Endothelial cell of umbilical vein (primary cell): ENCODE measurements at regions not wholly inside any gene's neighbourhood (a gene's known extent, or its start where the extent isn't known, plus 50 kb on each side); places are given as distances from the start of the nearest gene placed in this dataset.

Source experiments
- BruUV-seq: library from RNA; stranded (reverse); fragments of 400-500 nt; replicated peaks from 2 replicates; lab custom pipeline; 2021; lab: Mats Ljungman, UMichigan
- CTCF ChIA-PET: fragments of 300-600, 350-600 bp; sonication (Branson Sonifier 250); formaldehyde crosslinking; loops from one replicate; lab custom pipeline; 2021; ENCODE audit warnings: antibody characterized with exemption, inconsistent platforms; lab: Charles Lee
- POLR2A ChIA-PET: fragments of 300-600, 350-600 bp; sonication (Branson Sonifier 250); formaldehyde crosslinking; loops from one replicate; lab custom pipeline; 2021; ENCODE audit warnings: antibody characterized with exemption, inconsistent platforms; lab: Charles Lee
- DNase-seq: peaks from one replicate; pipeline ENCODE4 v3.0.0-alpha.2; 2011; ENCODE audit warnings: low read depth, low spot score
- FAIRE-seq: peaks from 2 replicates; lab custom pipeline; 2011; peaks lifted over from hg19 to GRCh38; lab: Jason Lieb, UNC
- H2AFZ ChIP-seq: 2 replicates; pipeline ENCODE4 v1.6.0; 2012; ENCODE audit warnings: low read depth, low read length, control low read depth, inconsistent platforms
- H3K27ac ChIP-seq: 2 replicates; pipeline ENCODE4 v1.5.1; 2011; ENCODE audit warnings: low read depth, mild to moderate bottlenecking, control low read depth, low read length, moderate library complexity; ENCODE audit not compliant: insufficient read depth
- H3K27me3 ChIP-seq, 2 experiments: 2 replicates each; pipeline versions ENCODE4 v1.6.0 to v1.6.1; 2011; ENCODE audit warnings: low read length in 2 of 2, mixed read lengths in 1 of 2; ENCODE audit not compliant: control insufficient read depth in 2 of 2, insufficient read depth in 2 of 2
- H3K36me3 ChIP-seq, 2 experiments: 2 replicates in 1 of 2; 3 replicates in 1 of 2; pipeline ENCODE4 v1.5.1; 2011; ENCODE audit warnings: low read length in 2 of 2, mild to moderate bottlenecking in 1 of 2, moderate library complexity in 1 of 2; ENCODE audit not compliant: control insufficient read depth in 2 of 2, insufficient read depth in 2 of 2; ENCODE audit errors: extremely low read depth in 1 of 2
- H3K4me1 ChIP-seq: 3 replicates; pipeline ENCODE4 v1.5.1; 2011; ENCODE audit warnings: mild to moderate bottlenecking, low read length; ENCODE audit not compliant: control insufficient read depth, insufficient read depth; ENCODE audit errors: extremely low read depth
- H3K4me2 ChIP-seq: 2 replicates; pipeline ENCODE4 v1.6.1; 2011; ENCODE audit warnings: low read length, control low read depth, mixed read lengths; ENCODE audit not compliant: insufficient read depth
- H3K4me3 ChIP-seq, 3 experiments: fragments of 200-600 bp in 1 of 3; sonication (generic), shearing (Covaris generic) in 1 of 3; replicated peaks in 1 of 3; 2 replicates each; pipeline ENCODE4 v1.5.1; 2011 to 2016; ENCODE audit warnings: control low read depth in 3 of 3, low read length in 3 of 3, mild to moderate bottlenecking in 2 of 3, inconsistent platforms in 1 of 3, low read depth in 1 of 3, moderate library complexity in 1 of 3; ENCODE audit not compliant: insufficient read depth in 1 of 3
- H3K79me2 ChIP-seq: 2 replicates; pipeline ENCODE4 v1.6.0; 2012; ENCODE audit warnings: low read length, inconsistent platforms; ENCODE audit not compliant: control insufficient read depth, insufficient read depth
- H3K9ac ChIP-seq: replicated peaks from 2 replicates; pipeline ENCODE3; 2011; ENCODE audit warnings: low read length, control low read depth; ENCODE audit not compliant: insufficient read depth; ENCODE audit errors: extremely low read depth
- H3K9me1 ChIP-seq: replicated peaks from 3 replicates; pipeline ENCODE4 v1.6.0; 2011; ENCODE audit warnings: mild to moderate bottlenecking, low read length; ENCODE audit not compliant: control insufficient read depth, insufficient read depth; ENCODE audit errors: extremely low read depth
- H3K9me3 ChIP-seq: replicated peaks from 2 replicates; pipeline ENCODE4 v1.5.1; 2012; ENCODE audit warnings: low read length, inconsistent platforms; ENCODE audit not compliant: control insufficient read depth, insufficient read depth
- H4K20me1 ChIP-seq: replicated peaks from 2 replicates; pipeline ENCODE3; 2011; ENCODE audit warnings: mild to moderate bottlenecking, low read length; ENCODE audit not compliant: control insufficient read depth, insufficient read depth; ENCODE audit errors: extremely low read depth
- EZH2 ChIP-seq: IDR thresholded peaks from 2 replicates; pipeline ENCODE4 v1.6.1; 2012; ENCODE audit warnings: borderline replicate concordance, low read depth, mild to moderate bottlenecking, moderate library complexity, low read length, inconsistent platforms; ENCODE audit not compliant: severe bottlenecking
- FOS ChIP-seq: IDR thresholded peaks from 2 replicates; pipeline ENCODE4 v1.6.1; 2011; ENCODE audit warnings: mild to moderate bottlenecking, low read length, moderate library complexity, borderline replicate concordance; ENCODE audit not compliant: insufficient read depth
- GATA2 ChIP-seq: IDR thresholded peaks from 2 replicates; pipeline ENCODE4 v1.7.0; 2011; ENCODE audit warnings: low read depth, mild to moderate bottlenecking, moderate library complexity, mixed read lengths, low read length; ENCODE audit not compliant: insufficient read length, insufficient read depth
- JUN ChIP-seq: IDR thresholded peaks from 2 replicates; pipeline ENCODE4 v1.6.1; 2011; ENCODE audit warnings: borderline replicate concordance, low read depth; ENCODE audit not compliant: insufficient read length, insufficient read depth
- MYC ChIP-seq: IDR thresholded peaks from one replicate; pipeline ENCODE4 v1.6.1; 2011; ENCODE audit warnings: mild to moderate bottlenecking, low read depth, low read length
- POLR2A ChIP-seq: IDR thresholded peaks from 2 replicates; pipeline ENCODE4 v1.6.1; 2012; ENCODE audit warnings: low read depth, mild to moderate bottlenecking, control low read depth, low read length
- POLR2AphosphoS5 ChIP-seq: IDR thresholded peaks from 2 replicates; pipeline ENCODE4 v1.6.1; 2012; ENCODE audit warnings: low read depth, mild to moderate bottlenecking, control low read depth, low read length, moderate library complexity; ENCODE audit not compliant: insufficient read depth
- dilution Hi-C: fragments of 300-500 bp; cut with MboI; formaldehyde crosslinking; loops from one replicate; pipeline ENCODE4 v1.15.0; 2019; ENCODE audit warnings: low sequenced_read_pairs; ENCODE audit not compliant: extremely low pct_ligation_motif_present
- intact Hi-C: fragments of 100-400 bp; cut with micrococcal nuclease; formaldehyde crosslinking; loops from one replicate; pipeline ENCODE4 v1.10.0; 2022
- TF ChIP-seq, protein P1 (sequence below): IDR thresholded peaks from 2 replicates; pipeline ENCODE4 v1.6.1; 2011; ENCODE audit not compliant: insufficient read depth, insufficient read length
- TF ChIP-seq, protein P2 (sequence below), 2 donors: IDR thresholded peaks; 1 replicate in 1 of 2; 2 replicates in 1 of 2; pipeline ENCODE4 v1.5.1; 2011; ENCODE audit warnings: low read length in 2 of 2, mild to moderate bottlenecking in 2 of 2, moderate library complexity in 2 of 2, control low read depth in 1 of 2, inconsistent platforms in 1 of 2, low read depth in 1 of 2; ENCODE audit not compliant: insufficient read depth in 1 of 2; ENCODE audit errors: extremely low read depth in 1 of 2

DNA sequence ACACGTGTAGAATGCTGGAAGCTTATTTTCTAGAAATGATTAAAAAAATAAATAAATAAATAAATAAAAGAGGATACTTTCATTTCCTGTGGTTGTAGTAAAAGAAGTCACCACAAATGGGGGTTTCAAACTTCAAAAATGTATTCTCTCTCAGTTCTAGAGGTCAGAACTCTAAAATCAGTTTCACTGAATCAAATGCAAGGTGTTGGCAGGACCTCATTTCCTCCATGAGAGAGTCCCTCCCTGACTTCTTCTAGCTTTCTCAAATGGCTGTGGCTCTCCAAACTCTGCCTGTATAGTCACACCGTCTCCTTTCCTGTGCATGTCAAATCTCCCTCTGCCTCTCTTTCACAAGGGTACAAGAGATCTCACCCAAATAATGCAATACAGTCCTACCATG, 312.6 kb upstream of the CXADR start:
- no peak overlapping the region for H3K27ac ChIP-seq
- no peak overlapping the region for H3K9ac ChIP-seq
- H4K20me1 ChIP-seq: no peaks in the 10 kb centered on the region
- TF ChIP-seq, protein P1, sequence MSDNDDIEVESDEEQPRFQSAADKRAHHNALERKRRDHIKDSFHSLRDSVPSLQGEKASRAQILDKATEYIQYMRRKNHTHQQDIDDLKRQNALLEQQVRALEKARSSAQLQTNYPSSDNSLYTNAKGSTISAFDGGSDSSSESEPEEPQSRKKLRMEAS: no peak
- TF ChIP-seq FOS: no peak
- TF ChIP-seq, protein P2, sequence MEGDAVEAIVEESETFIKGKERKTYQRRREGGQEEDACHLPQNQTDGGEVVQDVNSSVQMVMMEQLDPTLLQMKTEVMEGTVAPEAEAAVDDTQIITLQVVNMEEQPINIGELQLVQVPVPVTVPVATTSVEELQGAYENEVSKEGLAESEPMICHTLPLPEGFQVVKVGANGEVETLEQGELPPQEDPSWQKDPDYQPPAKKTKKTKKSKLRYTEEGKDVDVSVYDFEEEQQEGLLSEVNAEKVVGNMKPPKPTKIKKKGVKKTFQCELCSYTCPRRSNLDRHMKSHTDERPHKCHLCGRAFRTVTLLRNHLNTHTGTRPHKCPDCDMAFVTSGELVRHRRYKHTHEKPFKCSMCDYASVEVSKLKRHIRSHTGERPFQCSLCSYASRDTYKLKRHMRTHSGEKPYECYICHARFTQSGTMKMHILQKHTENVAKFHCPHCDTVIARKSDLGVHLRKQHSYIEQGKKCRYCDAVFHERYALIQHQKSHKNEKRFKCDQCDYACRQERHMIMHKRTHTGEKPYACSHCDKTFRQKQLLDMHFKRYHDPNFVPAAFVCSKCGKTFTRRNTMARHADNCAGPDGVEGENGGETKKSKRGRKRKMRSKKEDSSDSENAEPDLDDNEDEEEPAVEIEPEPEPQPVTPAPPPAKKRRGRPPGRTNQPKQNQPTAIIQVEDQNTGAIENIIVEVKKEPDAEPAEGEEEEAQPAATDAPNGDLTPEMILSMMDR (IDR thresholded peaks at IDR 0.05; ENCODE audit: extremely low read depth in 1 of 2, insufficient read depth in 1 of 2, low read depth in 1 of 2, low read length in 2 of 2): no peak
- TF ChIP-seq EZH2: no peak
- no peak for TF ChIP-seq JUN
- no peak for TF ChIP-seq GATA2
- TF ChIP-seq POLR2A: no peak
- no peak for TF ChIP-seq MYC
- no peak for TF ChIP-seq POLR2AphosphoS5
- DNase-seq: no peak
- H3K79me2 ChIP-seq: no peaks in the 10 kb centered on the region
- dilution Hi-C loops (no loop called here), intact Hi-C loops (loop anchor here (10.0 kb wide), 1 partner anchor 55 kb away; no protein-coding TSS in a partner anchor)
- FAIRE-seq: no peak
- H3K9me3 ChIP-seq: no peaks in the 10 kb centered on the region
- ChIA-PET POLR2A (no interaction called here), CTCF (no interaction called here)
- no peak overlapping the region for H3K4me2 ChIP-seq
- no TSS peak for BruUV-seq
- no peak overlapping the region for H2AFZ ChIP-seq
- no peak overlapping the region for H3K4me3 ChIP-seq
- H3K27me3 ChIP-seq: no peaks in the 10 kb centered on the region
- no peaks in the 10 kb centered on the region for H3K4me1 ChIP-seq
- no peaks in the 10 kb centered on the region for H3K9me1 ChIP-seq
- no peaks in the 10 kb centered on the region for H3K36me3 ChIP-seq
